ENCODE measurements at regions not wholly inside any gene's neighbourhood (a gene's known extent, or its start where the extent isn't known, plus 50 kb on each side); places are given as distances from the start of the nearest gene placed in this dataset.
A peak's percentile ranks its signal among the peaks of the same experiment; 100 is the strongest.

GRCh38 chr14:30077946-30078345 lies 150.3 kb upstream of the PRKD1 start:
- no peak for DNase-seq

GRCh38 chr14:30078811-30079402 lies 151.3 kb upstream of the PRKD1 start:
- DNase-seq, result no peak

GRCh38 chr14:30082486-30082885 lies 154.8 kb upstream of the PRKD1 start:
- no peak for DNase-seq

DNA sequence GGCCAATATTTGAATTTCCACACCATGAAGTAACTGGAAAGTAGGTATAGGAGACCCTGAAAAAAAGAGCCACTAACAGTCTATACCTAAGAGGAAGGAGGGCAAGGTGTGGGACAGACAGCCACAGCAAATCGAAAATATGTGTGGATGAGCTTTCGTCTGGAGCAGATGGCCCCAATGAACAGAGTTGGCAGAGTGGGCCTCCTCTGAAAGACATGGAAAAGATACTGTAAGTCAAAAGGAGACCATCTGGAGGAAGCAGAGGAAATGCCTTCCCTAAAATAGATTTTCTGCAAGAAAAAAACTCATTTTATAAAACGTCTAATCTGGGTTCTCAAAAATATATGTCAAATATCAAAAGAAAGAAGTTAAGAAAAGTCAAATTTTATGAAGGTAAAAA lies 157.2 kb upstream of the PRKD1 start:
- DNase-seq, result no peak

DNA sequence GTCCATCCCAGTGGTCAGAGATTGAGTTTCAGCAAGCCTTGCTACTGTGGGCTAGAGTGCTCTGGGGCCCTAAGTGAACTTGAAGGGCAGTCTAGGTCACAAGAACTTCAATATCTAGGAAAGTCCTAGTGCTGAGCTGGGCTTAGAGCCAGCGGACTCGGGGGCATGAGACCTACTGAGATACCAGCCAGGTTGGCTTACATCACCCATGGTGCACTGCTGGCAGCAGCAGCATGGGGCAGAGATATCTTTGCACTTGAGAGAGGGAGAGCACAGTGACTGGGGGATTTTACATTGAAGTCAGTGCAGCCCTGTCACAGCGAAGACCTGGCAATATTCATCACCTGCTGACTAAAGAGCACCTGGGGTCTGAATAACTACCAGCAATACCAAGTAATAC lies 158.3 kb upstream of the PRKD1 start:
- no peak for DNase-seq

DNA sequence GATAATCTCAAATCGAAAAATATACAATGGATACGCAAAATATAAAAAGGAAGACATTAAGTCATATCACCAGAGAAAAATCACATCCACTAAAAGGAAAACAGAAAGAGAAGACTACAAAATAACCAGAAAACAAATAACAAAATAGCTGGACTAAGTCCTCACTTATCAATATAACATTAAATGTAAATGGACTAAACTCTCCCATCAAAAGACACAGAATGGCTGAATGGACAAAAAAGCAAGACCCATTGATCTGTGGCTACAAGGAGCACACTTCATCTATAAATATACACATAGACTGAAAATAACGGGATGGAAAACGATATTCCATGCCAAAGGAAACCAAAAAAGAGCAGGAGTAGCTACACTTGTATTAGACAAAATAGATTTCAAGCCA lies 161.0 kb upstream of the PRKD1 start:
- no peak for DNase-seq

DNA sequence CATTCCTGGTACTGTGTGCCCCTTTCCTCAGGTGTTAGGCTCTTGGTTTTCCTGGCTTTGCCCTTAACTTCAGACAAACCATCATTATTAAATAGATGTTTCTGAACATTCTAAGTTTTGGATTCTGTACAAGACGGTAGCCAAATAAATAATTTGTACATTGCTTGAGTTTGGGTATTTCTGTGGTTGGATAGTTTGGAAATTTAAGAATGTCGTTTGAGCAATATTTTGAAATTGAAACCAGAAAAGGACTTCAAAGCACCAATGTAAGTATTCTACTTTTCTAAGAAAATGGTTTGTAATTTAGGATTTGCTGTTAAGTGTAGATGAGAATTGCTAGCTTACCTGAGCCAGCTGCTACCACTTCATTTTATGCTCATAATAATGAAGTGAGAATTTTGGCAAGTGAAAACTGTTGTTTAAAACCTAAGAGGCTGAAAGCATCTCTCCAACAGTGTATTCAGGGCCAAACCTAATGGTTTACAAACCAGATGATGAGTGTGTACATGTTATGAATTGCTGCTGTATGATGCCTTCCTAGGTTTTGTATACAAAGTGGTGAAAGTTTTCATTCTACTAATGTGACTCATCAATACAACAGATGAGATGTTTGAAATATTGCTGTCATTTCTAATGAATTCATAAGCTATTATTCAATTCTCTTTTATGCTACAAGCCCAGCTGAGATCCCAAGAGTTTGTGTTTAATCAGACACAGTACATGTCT lies 181.5 kb upstream of the PRKD1 start:
- DNase-seq, result peak; percentile 71

DNA sequence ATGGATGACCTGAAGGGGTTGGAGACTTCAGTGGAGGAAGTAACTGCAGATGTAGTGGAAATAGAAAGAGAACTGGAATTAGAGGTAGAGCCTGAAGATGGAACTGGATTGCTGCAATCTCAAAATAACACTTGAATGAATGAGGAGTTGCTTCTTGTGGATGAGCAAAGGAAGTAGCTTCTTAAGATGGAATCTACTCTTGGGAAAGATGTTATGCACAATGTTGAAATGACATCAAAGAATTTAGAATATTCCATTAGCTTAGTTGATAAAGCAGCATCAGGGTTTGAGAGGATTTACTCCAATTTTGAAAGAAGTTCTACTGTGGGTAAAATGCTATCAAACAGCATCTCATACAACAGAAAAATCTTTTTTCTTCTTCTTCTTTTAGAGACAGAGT lies 186.4 kb upstream of the PRKD1 start:
- DNase-seq, result no peak

GRCh38 chr14:30115756-30116155 lies 188.1 kb upstream of the PRKD1 start:
- peak; percentile 35 for DNase-seq

DNA sequence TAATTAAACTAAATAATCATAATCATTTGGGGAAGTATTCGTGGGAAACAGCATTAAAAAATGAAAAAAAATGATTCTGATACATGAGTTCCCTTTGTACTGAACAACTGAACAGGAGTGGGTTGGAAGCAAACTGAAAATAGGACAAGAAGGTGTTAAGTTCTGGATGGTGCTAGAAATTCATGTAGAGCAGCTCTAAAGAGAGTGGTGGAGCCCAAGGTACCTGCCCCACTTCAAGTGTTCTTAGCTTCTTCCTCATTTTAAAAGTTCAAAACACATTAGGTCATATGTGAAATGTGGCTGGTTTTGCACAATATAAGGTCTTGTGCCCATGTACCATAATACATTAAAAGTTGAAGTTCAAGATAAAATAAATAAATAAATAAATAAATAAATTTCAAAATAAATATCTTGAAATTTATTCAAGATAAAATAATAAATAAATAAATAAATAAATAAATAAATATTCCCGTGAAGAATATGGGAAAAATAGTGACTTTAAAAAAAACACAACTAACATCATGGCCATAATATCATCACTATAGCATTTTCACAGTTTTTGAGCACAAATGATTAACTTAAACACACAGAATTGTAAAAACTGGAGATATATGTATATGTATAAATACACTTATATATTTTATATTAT lies 191.5 kb upstream of the PRKD1 start:
- no peak for DNase-seq

- peak; percentile 27 for DNase-seq
Observed at GRCh38 chr14:30125322-30125979, 197.8 kb upstream of the PRKD1 start.

DNA sequence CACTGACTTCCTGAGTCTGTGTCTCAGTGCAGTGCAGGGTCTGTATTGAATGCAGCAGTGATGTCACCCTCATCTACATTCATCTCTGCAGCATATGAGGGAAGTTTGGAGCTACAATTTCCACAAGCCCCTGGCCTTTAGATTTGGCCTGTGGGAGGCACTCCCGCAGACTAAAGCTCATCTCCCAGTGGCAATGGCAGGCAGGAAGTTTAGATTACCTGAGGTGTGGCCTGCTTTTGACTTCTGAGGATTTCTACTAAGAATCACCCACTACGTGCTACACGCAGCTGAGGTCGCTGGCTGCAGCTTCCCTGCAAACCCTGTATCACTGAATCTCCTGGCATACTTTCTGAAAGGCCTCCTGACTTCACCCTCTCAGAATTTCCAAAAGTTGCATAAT lies 202.2 kb upstream of the PRKD1 start:
- no peak for DNase-seq

GRCh38 chr14:30131581-30132097 lies 204.0 kb upstream of the PRKD1 start:
- DNase-seq, result peak; percentile 39

DNA sequence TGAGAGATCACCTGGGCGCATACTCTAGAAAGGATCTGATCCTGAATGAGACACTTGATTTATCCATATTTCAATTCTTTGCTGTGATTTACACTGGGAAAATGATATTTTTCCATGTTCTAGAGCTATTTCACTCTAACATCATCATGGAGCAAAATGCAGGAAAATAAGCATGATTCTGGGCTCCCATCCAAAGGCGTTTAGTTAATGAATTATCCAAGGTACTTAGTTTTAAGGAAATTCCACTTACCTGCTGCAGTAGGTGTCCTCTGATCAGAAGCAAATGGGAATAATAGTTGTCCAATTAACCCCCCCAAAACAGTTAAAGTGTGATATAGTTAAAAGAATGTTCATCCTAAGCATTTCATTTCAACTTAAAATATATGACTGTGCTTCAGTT lies 204.5 kb upstream of the PRKD1 start:
- DNase-seq, result no peak

DNA sequence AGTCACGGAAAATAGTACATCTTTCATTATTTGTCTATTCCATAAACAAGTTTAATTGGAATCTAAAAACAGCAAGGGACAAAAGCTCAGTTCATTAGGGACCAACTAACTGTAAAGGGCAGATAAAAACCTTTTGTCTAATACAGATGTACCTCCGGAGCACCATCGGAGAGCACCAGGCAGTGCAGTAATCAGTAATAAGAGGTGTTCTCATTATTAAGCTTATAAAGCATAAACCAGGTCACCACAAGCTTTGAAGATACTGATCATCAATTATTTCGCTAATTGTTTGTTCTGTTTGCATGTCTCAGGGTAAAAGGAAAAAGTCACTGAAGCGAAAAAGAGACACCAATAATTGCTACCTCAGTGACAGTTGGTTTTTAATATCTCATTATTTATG lies 207.3 kb upstream of the PRKD1 start:
- DNase-seq, result no peak

DNA sequence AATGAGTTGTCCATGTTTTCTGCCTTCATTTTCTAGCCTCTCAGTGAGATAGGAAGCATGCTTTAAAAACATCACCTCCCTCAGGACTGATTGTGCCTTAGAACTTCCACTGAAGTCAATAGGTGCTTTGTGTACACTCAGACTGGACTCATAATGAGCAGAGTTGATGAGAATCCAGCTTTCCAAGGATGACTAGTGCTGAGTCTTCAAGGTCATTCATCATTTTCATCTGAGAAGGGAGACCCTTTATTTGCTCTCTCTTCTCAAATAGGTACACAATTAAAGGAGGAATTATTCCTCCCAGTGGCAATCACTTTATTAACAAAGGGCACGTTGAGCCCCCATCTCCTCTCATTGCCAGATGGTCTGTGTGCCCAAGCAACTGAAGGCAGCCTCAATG lies 210.9 kb upstream of the PRKD1 start:
- DNase-seq, result no peak

DNA sequence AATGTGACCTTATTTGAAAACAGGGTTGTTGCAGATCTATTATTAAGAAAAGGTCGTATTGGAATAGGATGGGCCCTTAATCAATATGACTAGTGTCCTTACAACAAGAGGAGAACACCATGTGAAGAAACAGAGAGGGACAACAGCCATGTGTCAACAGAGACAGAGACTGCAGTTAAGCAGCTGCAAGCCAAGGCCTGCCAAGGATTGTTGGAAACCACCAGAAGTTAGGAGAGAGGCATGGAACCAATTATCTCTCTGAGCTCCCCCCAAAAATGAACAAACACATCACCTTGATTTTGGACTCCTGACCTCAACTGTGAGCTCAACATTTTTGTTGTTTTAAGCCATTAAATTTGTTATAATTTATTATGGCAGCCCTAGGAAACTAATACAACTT lies 214.6 kb upstream of the PRKD1 start:
- DNase-seq, result no peak

DNA sequence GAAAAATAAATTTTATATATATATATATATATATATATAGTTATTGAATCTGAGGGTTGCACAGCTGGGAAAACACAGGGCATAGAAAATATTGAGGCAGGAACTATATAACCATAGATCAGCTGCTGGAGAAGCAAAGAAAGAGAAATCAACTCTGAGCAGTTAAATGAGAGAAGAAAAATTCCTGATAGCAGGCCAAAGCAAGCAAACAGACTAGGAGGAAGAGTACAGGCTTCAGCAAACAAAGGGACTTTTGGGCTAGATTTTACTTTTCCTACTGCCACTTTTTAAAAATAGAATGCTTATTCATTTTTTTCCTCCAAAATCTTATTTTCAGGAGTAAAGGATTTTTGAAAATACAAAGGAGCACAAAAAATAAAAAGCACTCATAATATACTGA lies 216.0 kb upstream of the PRKD1 start:
- no peak for DNase-seq

- no peak for DNase-seq
Observed at GRCh38 chr14:30153717-30154116, 226.1 kb upstream of the PRKD1 start.

- no peak for DNase-seq
Observed at GRCh38 chr14:30156571-30156970, 228.9 kb upstream of the PRKD1 start.

DNA sequence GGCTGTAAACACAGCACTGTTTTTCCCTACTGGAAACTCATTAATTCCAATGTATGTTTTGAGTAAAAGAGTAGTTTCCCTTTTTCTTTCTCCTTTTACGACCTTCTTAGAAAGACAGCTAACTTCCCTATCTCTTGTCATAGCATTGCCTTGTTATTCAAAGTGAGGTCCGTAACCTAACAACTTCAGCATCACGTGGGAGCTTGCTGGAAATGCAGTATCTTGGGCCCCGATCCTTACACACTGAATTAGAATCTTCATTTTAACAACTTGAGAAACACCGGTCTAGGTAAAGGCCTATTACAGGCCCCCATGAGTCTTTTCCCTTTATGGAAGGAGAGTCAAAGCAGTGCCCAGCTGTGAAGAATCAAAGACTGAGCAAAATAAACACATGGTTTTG lies 230.7 kb upstream of the PRKD1 start:
- DNase-seq, result no peak

- DNase-seq, result no peak
Observed at GRCh38 chr14:30159374-30159773, 231.7 kb upstream of the PRKD1 start.

DNA sequence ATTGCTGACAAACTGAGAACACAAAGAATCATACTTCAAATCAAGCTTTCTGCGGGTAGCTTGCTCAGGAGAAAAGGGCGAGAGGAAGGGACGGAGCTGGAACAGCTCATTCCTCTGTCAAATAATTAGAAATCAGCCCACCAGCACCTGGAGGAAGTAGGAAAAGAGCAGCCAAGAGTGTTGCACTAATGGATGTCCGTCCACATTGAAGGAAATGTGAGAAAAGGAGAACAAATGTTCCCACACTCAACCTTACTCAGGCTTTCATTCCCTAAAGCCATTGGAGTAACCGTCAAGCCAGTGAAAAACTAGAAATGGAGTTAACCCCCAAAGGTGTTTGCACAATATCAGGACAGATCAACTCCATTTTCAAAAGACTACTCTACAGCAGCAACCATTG lies 233.0 kb upstream of the PRKD1 start:
- no peak for DNase-seq

- DNase-seq, result no peak
Observed at GRCh38 chr14:30162066-30162465, 234.4 kb upstream of the PRKD1 start.
